HK-2 (cell line): ENCODE measurements at regions not wholly inside any gene's neighbourhood (a gene's known extent, or its start where the extent isn't known, plus 50 kb on each side); places are given as distances from the start of the nearest gene placed in this dataset.

Source experiments
- DNase-seq: peaks from one replicate; pipeline ENCODE4 v3.0.0-alpha.2; 2018; ENCODE audit not compliant: unreplicated experiment

DNA sequence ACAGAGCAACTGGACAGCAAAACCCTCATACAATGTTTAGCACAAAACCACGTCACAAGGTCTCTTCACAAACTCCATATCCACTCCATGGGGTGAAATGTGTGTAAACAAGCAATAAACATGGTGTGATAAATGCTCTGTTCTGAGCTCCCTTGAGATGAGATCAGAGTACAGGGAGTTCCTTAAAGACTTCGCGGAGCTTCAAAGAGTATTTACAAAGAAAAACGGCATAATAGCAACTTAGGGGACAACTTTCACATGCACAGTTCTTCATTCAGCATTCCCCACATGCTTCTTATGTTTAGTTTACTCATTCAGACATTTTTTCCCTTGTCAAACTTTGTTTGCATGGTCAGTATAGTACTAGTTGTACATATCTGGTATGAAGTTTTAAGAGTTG lies 52.5 kb upstream of the SUCLG2 start:
- DNase-seq = no peak

DNA sequence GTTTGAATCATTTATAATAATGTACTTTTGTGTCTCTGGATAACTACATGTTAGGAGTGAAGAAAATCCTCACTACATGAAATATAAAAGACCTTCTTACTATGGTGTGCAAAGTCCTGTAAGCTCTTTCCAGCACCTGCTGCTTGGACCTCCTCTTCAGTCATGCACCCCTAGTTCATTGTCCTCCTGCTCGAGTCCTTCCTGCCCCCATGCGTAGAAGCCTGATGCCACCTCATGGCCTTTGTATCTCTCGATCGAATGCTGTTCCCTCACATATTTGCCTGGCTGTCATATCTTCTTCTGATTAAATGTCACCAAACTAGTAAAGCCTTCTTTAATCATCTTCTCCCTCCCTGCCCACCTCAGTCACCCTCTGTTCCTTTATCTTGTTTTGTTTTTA lies 49.9 kb upstream of the SUCLG2 start:
- DNase-seq = no peak
